CD4-positive, alpha-beta T cell (primary cell): ENCODE measurements at regions not wholly inside any gene's neighbourhood (a gene's known extent, or its start where the extent isn't known, plus 50 kb on each side); places are given as distances from the start of the nearest gene placed in this dataset.

Source experiments
- ATAC-seq: fragments of 200-7000 bp; cut with Tn5 transposase; one replicate; pipeline ENCODE4 v1.10.0; 2022; ENCODE audit warnings: mild to moderate bottlenecking; ENCODE audit not compliant: poor library complexity
- CTCF ChIA-PET: fragments of 350-600 bp; sonication (Branson Sonifier 250); formaldehyde crosslinking; loops from one replicate; lab custom pipeline; 2021; ENCODE audit warnings: antibody characterized with exemption, inconsistent platforms; lab: Charles Lee
- POLR2A ChIA-PET: fragments of 350-600 bp; sonication (Branson Sonifier 250); formaldehyde crosslinking; loops from one replicate; lab custom pipeline; 2021; ENCODE audit warnings: antibody characterized with exemption, inconsistent platforms; lab: Charles Lee
- DNase-seq, 14 experiments: peaks; one replicate each; pipeline ENCODE4 v3.0.0-alpha.2; 2013 to 2020; ENCODE audit warnings: mixed read lengths in 2 of 14
- H3K27ac ChIP-seq, 2 donors: one replicate each; pipeline versions ENCODE4 v1.5.1 to v1.7.0; 2013; ENCODE audit warnings: low read length in 2 of 2, low read depth in 1 of 2, mild to moderate bottlenecking in 1 of 2
- H3K27me3 ChIP-seq, 2 experiments: 1 replicate in 1 of 2; 2 replicates in 1 of 2; pipeline versions ENCODE4 v1.6.1 to v1.7.0; 2013; ENCODE audit warnings: low read length in 2 of 2, control low read depth in 1 of 2, mild to moderate bottlenecking in 1 of 2, moderate library complexity in 1 of 2; ENCODE audit not compliant: insufficient read depth in 2 of 2, control insufficient read depth in 1 of 2
- H3K36me3 ChIP-seq: one replicate; pipeline ENCODE4 v1.6.1; 2013; ENCODE audit warnings: low read length, control low read depth; ENCODE audit not compliant: insufficient read depth
- H3K4me1 ChIP-seq: one replicate; pipeline ENCODE4 v1.6.1; 2013; ENCODE audit warnings: low read length, control low read depth; ENCODE audit not compliant: insufficient read depth
- H3K4me3 ChIP-seq: one replicate; pipeline ENCODE4 v1.5.1; 2013; ENCODE audit warnings: mild to moderate bottlenecking, low read length, moderate library complexity
- H3K9me3 ChIP-seq, 2 experiments: 1 replicate in 1 of 2; 2 replicates in 1 of 2; pipeline versions ENCODE4 v1.6.1 to v1.7.0; 2013; ENCODE audit warnings: low read length in 2 of 2, mild to moderate bottlenecking in 2 of 2, control low read depth in 1 of 2, moderate library complexity in 1 of 2; ENCODE audit not compliant: control insufficient read depth in 1 of 2, insufficient read depth in 1 of 2
- H3K27ac Mint-ChIP-seq: one replicate; pipeline ENCODE4 v1.8.0; 2020; ENCODE audit warnings: mixed read lengths
- H3K27me3 Mint-ChIP-seq: one replicate; pipeline ENCODE4 v1.8.0; 2021; ENCODE audit warnings: mixed read lengths
- H3K36me3 Mint-ChIP-seq: one replicate; pipeline ENCODE4 v1.8.0; 2021; ENCODE audit warnings: low read depth, mixed read lengths
- H3K4me1 Mint-ChIP-seq: one replicate; pipeline ENCODE4 v1.8.0; 2021; ENCODE audit warnings: low read depth, mixed read lengths
- H3K4me3 Mint-ChIP-seq: one replicate; pipeline ENCODE4 v1.8.0; 2020; ENCODE audit warnings: mild to moderate bottlenecking, mixed read lengths
- H3K9me3 Mint-ChIP-seq: one replicate; pipeline ENCODE4 v1.8.0; 2020; ENCODE audit warnings: mixed read lengths
- intact Hi-C, 2 experiments: fragments of 100-400 bp; cut with DNase I in 1 of 2; cut with micrococcal nuclease in 1 of 2; formaldehyde crosslinking; loops; one replicate each; pipeline versions ENCODE4 v1.15.1 to v1.9.0; 2023 to 2025; cut with DNase I, micrococcal nuclease
- TF ChIP-seq, protein P1 (sequence below): fragments of 200-600 bp; IDR thresholded peaks from one replicate; pipeline ENCODE4 v1.8.0; 2022; ENCODE audit warnings: antibody characterized with exemption, mild to moderate bottlenecking

DNA sequence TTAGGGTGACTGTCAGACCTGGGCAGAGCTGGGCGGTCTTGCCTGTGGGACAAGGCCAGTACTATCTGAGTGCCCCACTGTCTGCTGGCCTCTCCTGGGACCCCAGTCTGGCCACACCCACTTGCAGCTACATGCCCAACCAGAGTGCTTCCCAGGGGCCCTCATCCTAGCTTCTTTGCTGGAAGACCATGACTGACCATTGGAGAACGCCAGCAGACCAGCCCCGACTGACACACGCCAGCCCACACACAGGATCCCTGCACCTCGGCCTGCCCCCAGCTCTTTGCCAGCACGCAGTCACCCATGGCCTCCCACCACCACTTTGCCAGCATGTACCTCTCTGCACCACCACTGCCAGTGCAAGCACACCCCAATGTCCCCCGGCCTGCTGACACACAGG lies 585.7 kb downstream of the ZNF674 start:
- H3K27ac ChIP-seq = no peak overlapping the region
- TF ChIP-seq, protein P1, sequence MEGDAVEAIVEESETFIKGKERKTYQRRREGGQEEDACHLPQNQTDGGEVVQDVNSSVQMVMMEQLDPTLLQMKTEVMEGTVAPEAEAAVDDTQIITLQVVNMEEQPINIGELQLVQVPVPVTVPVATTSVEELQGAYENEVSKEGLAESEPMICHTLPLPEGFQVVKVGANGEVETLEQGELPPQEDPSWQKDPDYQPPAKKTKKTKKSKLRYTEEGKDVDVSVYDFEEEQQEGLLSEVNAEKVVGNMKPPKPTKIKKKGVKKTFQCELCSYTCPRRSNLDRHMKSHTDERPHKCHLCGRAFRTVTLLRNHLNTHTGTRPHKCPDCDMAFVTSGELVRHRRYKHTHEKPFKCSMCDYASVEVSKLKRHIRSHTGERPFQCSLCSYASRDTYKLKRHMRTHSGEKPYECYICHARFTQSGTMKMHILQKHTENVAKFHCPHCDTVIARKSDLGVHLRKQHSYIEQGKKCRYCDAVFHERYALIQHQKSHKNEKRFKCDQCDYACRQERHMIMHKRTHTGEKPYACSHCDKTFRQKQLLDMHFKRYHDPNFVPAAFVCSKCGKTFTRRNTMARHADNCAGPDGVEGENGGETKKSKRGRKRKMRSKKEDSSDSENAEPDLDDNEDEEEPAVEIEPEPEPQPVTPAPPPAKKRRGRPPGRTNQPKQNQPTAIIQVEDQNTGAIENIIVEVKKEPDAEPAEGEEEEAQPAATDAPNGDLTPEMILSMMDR = no peak
- CTCF ChIA-PET = no interaction called here
- no peaks in the 10 kb centered on the region for H3K36me3 ChIP-seq
- DNase-seq (no peak), ATAC-seq (no peak)
- intact Hi-C loops = no loop called here
- no peak overlapping the region for H3K4me3 ChIP-seq
- no peaks in the 10 kb centered on the region for H3K27me3 ChIP-seq
- Mint-ChIP-seq H3K4me3 (no peak overlapping the region), H3K27ac (no peak overlapping the region), H3K27me3 (no peaks in the 10 kb centered on the region), H3K9me3 (no peaks in the 10 kb centered on the region), H3K36me3 (no peaks in the 10 kb centered on the region), H3K4me1 (no peaks in the 10 kb centered on the region)
- no peaks in the 10 kb centered on the region for H3K4me1 ChIP-seq
- no peaks in the 10 kb centered on the region for H3K9me3 ChIP-seq
- POLR2A ChIA-PET = no interaction called here

DNA sequence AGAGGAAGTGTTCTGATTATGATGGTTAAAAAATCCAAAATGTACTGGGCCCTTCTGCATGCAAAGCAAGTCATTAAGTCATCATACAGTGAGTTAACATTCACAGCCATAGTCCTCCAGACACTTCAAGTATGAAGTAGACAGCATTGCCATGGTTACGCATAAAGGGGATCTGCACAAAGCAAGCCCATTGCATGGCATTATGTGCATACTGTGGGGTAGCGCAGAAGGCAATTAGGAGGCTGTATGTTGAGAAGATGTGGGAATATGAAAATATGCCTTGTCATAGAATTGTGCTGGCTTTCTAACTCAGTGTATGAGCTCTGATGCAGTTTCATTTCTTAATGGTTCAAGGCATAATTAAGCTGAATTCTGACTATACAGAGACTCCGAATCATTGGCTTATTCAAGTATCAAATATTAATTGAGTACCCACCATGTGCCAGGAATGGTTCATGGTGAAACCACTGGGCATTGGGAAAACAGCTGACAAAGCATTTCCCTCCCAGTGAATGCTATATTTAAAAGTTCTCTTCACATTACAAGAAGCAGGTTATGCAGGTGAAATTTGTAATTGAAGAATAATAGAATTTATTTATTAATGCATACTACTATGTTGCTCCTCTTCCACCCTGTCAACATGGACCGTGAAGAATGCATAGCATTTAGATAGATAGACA lies 588.9 kb downstream of the ZNF674 start:
- no peak for DNase-seq
- no peak overlapping the region for H3K27ac ChIP-seq
- no peak overlapping the region for H3K4me3 ChIP-seq
- no peaks in the 10 kb centered on the region for H3K27me3 Mint-ChIP-seq
- no peak for ATAC-seq
- no peaks in the 10 kb centered on the region for H3K4me1 ChIP-seq
- H3K36me3 Mint-ChIP-seq = no peaks in the 10 kb centered on the region
- H3K36me3 ChIP-seq = no peaks in the 10 kb centered on the region
- H3K9me3 Mint-ChIP-seq = no peaks in the 10 kb centered on the region
- CTCF ChIA-PET = no interaction called here
- TF ChIP-seq, protein P1 = no peak
- H3K4me3 Mint-ChIP-seq = no peak overlapping the region
- no peaks in the 10 kb centered on the region for H3K27me3 ChIP-seq
- POLR2A ChIA-PET = no interaction called here
- H3K4me1 Mint-ChIP-seq = no peaks in the 10 kb centered on the region
- H3K9me3 ChIP-seq = no peaks in the 10 kb centered on the region
- H3K27ac Mint-ChIP-seq = no peak overlapping the region
- intact Hi-C loops = no loop called here

DNA sequence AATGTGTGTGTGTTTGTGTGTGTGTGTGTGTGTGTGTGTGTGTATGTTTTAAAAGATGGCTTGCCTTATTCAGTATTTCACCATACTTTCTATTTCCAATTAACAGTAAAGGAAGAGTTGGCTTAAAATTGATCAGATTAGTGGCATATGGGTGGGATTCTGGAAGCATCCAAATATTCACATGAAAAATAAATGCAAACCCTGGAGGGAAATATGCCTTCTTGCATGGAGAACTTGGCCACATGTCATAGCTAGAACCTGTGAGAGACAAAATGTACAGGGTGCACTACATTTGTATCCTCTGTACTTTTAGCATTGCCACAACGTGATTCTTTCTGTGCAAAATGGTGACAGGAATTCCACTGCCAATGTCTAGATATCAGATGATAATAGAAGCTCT lies 589.6 kb downstream of the ZNF674 start:
- Histone ChIP-seq H3K9me3 (no peaks in the 10 kb centered on the region), H3K4me3 (no peak overlapping the region), H3K27me3 (no peaks in the 10 kb centered on the region), H3K27ac (no peak overlapping the region), H3K4me1 (no peaks in the 10 kb centered on the region), H3K36me3 (no peaks in the 10 kb centered on the region)
- ChIA-PET POLR2A (no interaction called here), CTCF (no interaction called here)
- no peak overlapping the region for H3K4me3 Mint-ChIP-seq
- no peak overlapping the region for H3K27ac Mint-ChIP-seq
- TF ChIP-seq, protein P1 = no peak
- H3K27me3 Mint-ChIP-seq = no peaks in the 10 kb centered on the region
- ATAC-seq = no peak
- DNase-seq = no peak
- H3K36me3 Mint-ChIP-seq = no peaks in the 10 kb centered on the region
- H3K4me1 Mint-ChIP-seq = no peaks in the 10 kb centered on the region
- intact Hi-C loops = no loop called here
- H3K9me3 Mint-ChIP-seq = no peaks in the 10 kb centered on the region
